Chondrocyte (in vitro differentiated cells): ENCODE measurements at regions not wholly inside any gene's neighbourhood (a gene's known extent, or its start where the extent isn't known, plus 50 kb on each side); places are given as distances from the start of the nearest gene placed in this dataset.

ENCODE experiments used
- DNase-seq: peaks from one replicate; pipeline ENCODE4 v3.0.0; 2021; ENCODE audit warnings: mixed read lengths, low spot score
- H3K27ac Mint-ChIP-seq: one replicate; pipeline ENCODE4 v1.8.0; 2021; ENCODE audit warnings: mild to moderate bottlenecking, moderate library complexity, mixed read lengths; ENCODE audit not compliant: unreplicated experiment
- H3K27me3 Mint-ChIP-seq: 2 replicates; pipeline ENCODE4 v1.8.0; 2021; ENCODE audit warnings: low read depth, mixed read lengths
- H3K36me3 Mint-ChIP-seq: 2 replicates; pipeline ENCODE4 v1.8.0; 2021; ENCODE audit warnings: low read depth, mixed read lengths
- H3K4me1 Mint-ChIP-seq: 2 replicates; pipeline ENCODE4 v1.8.0; 2021; ENCODE audit warnings: low read depth, mild to moderate bottlenecking, mixed read lengths
- H3K4me3 Mint-ChIP-seq: one replicate; pipeline ENCODE4 v1.8.0; 2021; ENCODE audit warnings: mild to moderate bottlenecking, moderate library complexity, mixed read lengths; ENCODE audit not compliant: unreplicated experiment
- H3K9me3 Mint-ChIP-seq: 2 replicates; pipeline ENCODE4 v1.8.0; 2021; ENCODE audit warnings: low read depth, mixed read lengths
- CTCF ChIP-seq: fragments of 200-600 bp; sonication (generic); IDR thresholded peaks from 2 replicates; pipeline ENCODE4 v1.5.0; 2021; ENCODE audit warnings: antibody characterized with exemption, mild to moderate bottlenecking, moderate library complexity

GRCh38 chr2:201953396-201953795, 80.3 kb upstream of the FZD7 start:
- no peak for TF ChIP-seq CTCF
- Mint-ChIP-seq H3K4me1 (peaks cover 28% of the 10 kb centered on the region), H3K9me3 (no peaks in the 10 kb centered on the region), H3K27ac (no peak overlapping the region), H3K4me3 (no peak overlapping the region), H3K27me3 (peaks cover 6% of the 10 kb centered on the region), H3K36me3 (no peaks in the 10 kb centered on the region)
- no peak for DNase-seq

GRCh38 chr2:201953880-201954279, 79.8 kb upstream of the FZD7 start:
- no peak for DNase-seq
- H3K27ac Mint-ChIP-seq, result no peak overlapping the region
- no peak overlapping the region for H3K4me3 Mint-ChIP-seq
- H3K4me1 Mint-ChIP-seq, result peaks cover 27% of the 10 kb centered on the region
- TF ChIP-seq CTCF, result no peak
- H3K36me3 Mint-ChIP-seq, result no peaks in the 10 kb centered on the region
- no peaks in the 10 kb centered on the region for H3K9me3 Mint-ChIP-seq
- peaks cover 6% of the 10 kb centered on the region for H3K27me3 Mint-ChIP-seq

GRCh38 chr2:201955231-201955630, 78.4 kb upstream of the FZD7 start:
- DNase-seq, result no peak
- no peak for TF ChIP-seq CTCF
- H3K9me3 Mint-ChIP-seq, result no peaks in the 10 kb centered on the region
- peaks cover 31% of the 10 kb centered on the region for H3K4me1 Mint-ChIP-seq
- H3K4me3 Mint-ChIP-seq, result no peak overlapping the region
- no peak overlapping the region for H3K27ac Mint-ChIP-seq
- no peaks in the 10 kb centered on the region for H3K36me3 Mint-ChIP-seq
- H3K27me3 Mint-ChIP-seq, result peaks cover 6% of the 10 kb centered on the region

- H3K27ac Mint-ChIP-seq, result no peak overlapping the region
- H3K27me3 Mint-ChIP-seq, result peaks cover 6% of the 10 kb centered on the region
- no peaks in the 10 kb centered on the region for H3K36me3 Mint-ChIP-seq
- DNase-seq, result peak; percentile 51
- H3K4me3 Mint-ChIP-seq, result no peak overlapping the region
- H3K9me3 Mint-ChIP-seq, result no peaks in the 10 kb centered on the region
- TF ChIP-seq CTCF, result no peak
- peaks cover 33% of the 10 kb centered on the region for H3K4me1 Mint-ChIP-seq
Observed at GRCh38 chr2:201955702-201956141, 77.9 kb upstream of the FZD7 start.

- H3K27ac Mint-ChIP-seq, result no peak overlapping the region
- H3K27me3 Mint-ChIP-seq, result peaks cover 6% of the 10 kb centered on the region
- no peak overlapping the region for H3K4me3 Mint-ChIP-seq
- H3K4me1 Mint-ChIP-seq, result peaks cover 33% of the 10 kb centered on the region
- TF ChIP-seq CTCF, result no peak
- no peaks in the 10 kb centered on the region for H3K36me3 Mint-ChIP-seq
- no peaks in the 10 kb centered on the region for H3K9me3 Mint-ChIP-seq
- no peak for DNase-seq
Observed at GRCh38 chr2:201956361-201956760, 77.3 kb upstream of the FZD7 start.
